ENCODE measurements at regions not wholly inside any gene's neighbourhood (a gene's known extent, or its start where the extent isn't known, plus 50 kb on each side); places are given as distances from the start of the nearest gene placed in this dataset.

GRCh38 chr7:17593819-17594419 is 295.5 kb downstream of the AHR start:
- TF ChIP-seq, protein P1, sequence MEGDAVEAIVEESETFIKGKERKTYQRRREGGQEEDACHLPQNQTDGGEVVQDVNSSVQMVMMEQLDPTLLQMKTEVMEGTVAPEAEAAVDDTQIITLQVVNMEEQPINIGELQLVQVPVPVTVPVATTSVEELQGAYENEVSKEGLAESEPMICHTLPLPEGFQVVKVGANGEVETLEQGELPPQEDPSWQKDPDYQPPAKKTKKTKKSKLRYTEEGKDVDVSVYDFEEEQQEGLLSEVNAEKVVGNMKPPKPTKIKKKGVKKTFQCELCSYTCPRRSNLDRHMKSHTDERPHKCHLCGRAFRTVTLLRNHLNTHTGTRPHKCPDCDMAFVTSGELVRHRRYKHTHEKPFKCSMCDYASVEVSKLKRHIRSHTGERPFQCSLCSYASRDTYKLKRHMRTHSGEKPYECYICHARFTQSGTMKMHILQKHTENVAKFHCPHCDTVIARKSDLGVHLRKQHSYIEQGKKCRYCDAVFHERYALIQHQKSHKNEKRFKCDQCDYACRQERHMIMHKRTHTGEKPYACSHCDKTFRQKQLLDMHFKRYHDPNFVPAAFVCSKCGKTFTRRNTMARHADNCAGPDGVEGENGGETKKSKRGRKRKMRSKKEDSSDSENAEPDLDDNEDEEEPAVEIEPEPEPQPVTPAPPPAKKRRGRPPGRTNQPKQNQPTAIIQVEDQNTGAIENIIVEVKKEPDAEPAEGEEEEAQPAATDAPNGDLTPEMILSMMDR (IDR thresholded peaks at IDR 0.05), result no peak
- no peak for TF ChIP-seq POLR2AphosphoS5 (IDR thresholded peaks at IDR 0.05)

Measured in breast epithelium (tissue), 3 donors.